Panc1 (cell line): ENCODE measurements at regions not wholly inside any gene's neighbourhood (a gene's known extent, or its start where the extent isn't known, plus 50 kb on each side); places are given as distances from the start of the nearest gene placed in this dataset.

Experiments
- ATAC-seq: fragments of 200-7000 bp; cut with Tn5 transposase; 2 replicates; pipeline ENCODE4 v1.9.1; 2020; ENCODE audit warnings: mild to moderate bottlenecking, moderate library complexity
- BruUV-seq: library from RNA; stranded (reverse); fragments of 400-500 nt; replicated peaks from 2 replicates; lab custom pipeline; 2021; lab: Mats Ljungman, UMichigan
- CTCF ChIA-PET: fragments of 300-600 bp; sonication (Branson Sonifier 250); formaldehyde crosslinking; loops from one replicate; lab custom pipeline; 2022; ENCODE audit warnings: antibody characterized with exemption; lab: Charles Lee
- POLR2A ChIA-PET: fragments of 300-600 bp; sonication (Branson Sonifier 250); formaldehyde crosslinking; loops from one replicate; lab custom pipeline; 2022; ENCODE audit warnings: antibody characterized with exemption; lab: Charles Lee
- DNase-seq: peaks from one replicate; pipeline ENCODE4 v3.0.0-alpha.2; 2010; ENCODE audit warnings: low read depth, low spot score
- H3K27ac ChIP-seq: 2 replicates; pipeline ENCODE4 v1.5.1; 2011; ENCODE audit warnings: mild to moderate bottlenecking, low read length, inconsistent platforms
- H3K27me3 ChIP-seq: fragments of 200-500 bp; sonication (Bioruptor generic); 2 replicates; pipeline ENCODE4 v1.6.0; 2014; ENCODE audit warnings: low read length, inconsistent platforms; ENCODE audit not compliant: control insufficient read depth, insufficient read depth
- H3K36me3 ChIP-seq: fragments of 200-500 bp; sonication (Bioruptor generic); 2 replicates; pipeline ENCODE4 v1.5.1; 2014; ENCODE audit warnings: inconsistent platforms, mild to moderate bottlenecking, low read length, moderate library complexity; ENCODE audit not compliant: control insufficient read depth, insufficient read depth
- H3K4me1 ChIP-seq: 2 replicates; pipeline ENCODE4 v1.5.1; 2011; ENCODE audit warnings: inconsistent platforms, mild to moderate bottlenecking, low read length, moderate library complexity; ENCODE audit not compliant: control insufficient read depth, insufficient read depth
- H3K4me3 ChIP-seq, 2 experiments: 2 replicates each; pipeline ENCODE4 v1.5.1; 2011 to 2012; ENCODE audit warnings: low read depth in 2 of 2, low read length in 2 of 2, mild to moderate bottlenecking in 2 of 2, inconsistent platforms in 1 of 2, moderate library complexity in 1 of 2
- H3K9me3 ChIP-seq: fragments of 200-500 bp; sonication (Bioruptor generic); 2 replicates; pipeline ENCODE4 v1.5.1; 2014; ENCODE audit warnings: low read depth, mild to moderate bottlenecking, inconsistent platforms, low read length, moderate library complexity; ENCODE audit not compliant: control insufficient read depth, insufficient read depth
- CTCF ChIP-seq: fragments of 450-650 bp; IDR thresholded peaks from 2 replicates; pipeline ENCODE4 v1.5.1; 2017; ENCODE audit warnings: mild to moderate bottlenecking
- POLR2AphosphoS5 ChIP-seq: IDR thresholded peaks from 2 replicates; pipeline ENCODE4 v1.6.1; 2012; ENCODE audit warnings: mild to moderate bottlenecking, low read depth, low read length, moderate library complexity
- REST ChIP-seq, 2 experiments: IDR thresholded peaks; 2 replicates each; pipeline ENCODE4 v1.6.1; 2011 to 2012; ENCODE audit warnings: low read depth in 2 of 2, control low read depth in 1 of 2, low read length in 1 of 2, mild to moderate bottlenecking in 1 of 2, moderate library complexity in 1 of 2; ENCODE audit not compliant: insufficient read depth in 1 of 2
- SIN3A ChIP-seq: IDR thresholded peaks from 2 replicates; pipeline ENCODE4 v1.6.1; 2012; ENCODE audit warnings: low read depth, mild to moderate bottlenecking, low read length, moderate library complexity, borderline replicate concordance; ENCODE audit not compliant: insufficient read depth
- TCF7L2 ChIP-seq: IDR thresholded peaks from 2 replicates; pipeline ENCODE4 v1.6.1; 2011; ENCODE audit warnings: mild to moderate bottlenecking, low read depth, low read length, inconsistent platforms
- in situ Hi-C: cut with HindIII; loops from 2 replicates; pipeline ENCODE4 v1.10.0; 2016; ENCODE audit warnings: low sequenced_read_pairs, low pct_unique_long_range_greater_than_20kb
- intact Hi-C: fragments of 100-400 bp; cut with micrococcal nuclease; formaldehyde crosslinking; loops from one replicate; pipeline ENCODE4 v1.10.0; 2022; ENCODE audit not compliant: unreplicated experiment

- no peak overlapping the region for H3K27ac ChIP-seq
- POLR2A ChIA-PET: no interaction called here
- intact Hi-C loops: no loop called here
- TF ChIP-seq TCF7L2 (no peak), POLR2AphosphoS5 (no peak), SIN3A (no peak), CTCF (no peak), REST (IDR thresholded peaks at IDR 0.05; ENCODE audit: insufficient read depth in 1 of 2, low read depth in 2 of 2, low read length in 1 of 2) (no peak)
- ATAC-seq: no peak
- no TSS peak for BruUV-seq
- CTCF ChIA-PET: no interaction called here
- no peaks in the 10 kb centered on the region for H3K9me3 ChIP-seq
- no peaks in the 10 kb centered on the region for H3K36me3 ChIP-seq
- H3K4me3 ChIP-seq: no peak overlapping the region
- DNase-seq: no peak
- peaks cover 13% of the 10 kb centered on the region for H3K27me3 ChIP-seq
- in situ Hi-C loops: no loop called here
- H3K4me1 ChIP-seq: no peaks in the 10 kb centered on the region
Observed at GRCh38 chr18:73839441-73839840, 308.2 kb downstream of the FBXO15 start.

- CTCF ChIA-PET: no interaction called here
- POLR2A ChIA-PET: no interaction called here
- no TSS peak for BruUV-seq
- Histone ChIP-seq H3K4me1 (no peaks in the 10 kb centered on the region), H3K4me3 (no peak overlapping the region), H3K36me3 (no peaks in the 10 kb centered on the region), H3K27me3 (0 out of 2 replicates have a peak, but pooled peaks cover 3% of the 10 kb centered on the region), H3K9me3 (no peaks in the 10 kb centered on the region), H3K27ac (no peak overlapping the region)
- TF ChIP-seq REST (IDR thresholded peaks at IDR 0.05; ENCODE audit: insufficient read depth in 1 of 2, low read depth in 2 of 2, low read length in 1 of 2) (no peak), CTCF (no peak), POLR2AphosphoS5 (no peak)
- in situ Hi-C loops (no loop called here), intact Hi-C loops (no loop called here)
- DNase-seq (no peak), ATAC-seq (no peak)
Observed at GRCh38 chr18:73838107-73838506, 309.5 kb downstream of the FBXO15 start.
